Body of pancreas (tissue), 4 donors: ENCODE measurements at regions not wholly inside any gene's neighbourhood (a gene's known extent, or its start where the extent isn't known, plus 50 kb on each side); places are given as distances from the start of the nearest gene placed in this dataset.

Experiments
- CTCF ChIP-seq, 7 experiments: fragments of 450-650 bp in 4 of 7; fragments of 200-600 bp in 3 of 7; sonication (generic) in 3 of 7; IDR thresholded peaks; one replicate each; pipeline ENCODE4 v1.5.1; 2016 to 2019; ENCODE audit warnings: antibody characterized with exemption in 7 of 7
- POLR2A ChIP-seq, 3 donors: fragments of 450-650 bp; IDR thresholded peaks; one replicate each; pipeline ENCODE4 v1.6.1; 2016; ENCODE audit warnings: antibody characterized with exemption in 3 of 3, mild to moderate bottlenecking in 2 of 3

- no peak for TF ChIP-seq CTCF (IDR thresholded peaks at IDR 0.05)
- TF ChIP-seq POLR2A (IDR thresholded peaks at IDR 0.05): no peak
These were observed 70.4 kb upstream of the PDZRN3 start for GRCh38 chr3:73694983-73695757.
